Esophagus mucosa (tissue), 1 donor: ENCODE measurements at regions not wholly inside any gene's neighbourhood (a gene's known extent, or its start where the extent isn't known, plus 50 kb on each side); places are given as distances from the start of the nearest gene placed in this dataset.
"Not testable (repeated sequence)": the region's sequence is repeated elsewhere in the genome, so short reads cannot be mapped to it uniquely, and the experiment has no call there.

Experiments
- ATAC-seq: fragments of 200-7000 bp; cut with Tn5 transposase; one replicate; pipeline ENCODE4 v1.9.1; 2020
- donor health status: DM: yes; HTN: yes; CAD: no.

DNA sequence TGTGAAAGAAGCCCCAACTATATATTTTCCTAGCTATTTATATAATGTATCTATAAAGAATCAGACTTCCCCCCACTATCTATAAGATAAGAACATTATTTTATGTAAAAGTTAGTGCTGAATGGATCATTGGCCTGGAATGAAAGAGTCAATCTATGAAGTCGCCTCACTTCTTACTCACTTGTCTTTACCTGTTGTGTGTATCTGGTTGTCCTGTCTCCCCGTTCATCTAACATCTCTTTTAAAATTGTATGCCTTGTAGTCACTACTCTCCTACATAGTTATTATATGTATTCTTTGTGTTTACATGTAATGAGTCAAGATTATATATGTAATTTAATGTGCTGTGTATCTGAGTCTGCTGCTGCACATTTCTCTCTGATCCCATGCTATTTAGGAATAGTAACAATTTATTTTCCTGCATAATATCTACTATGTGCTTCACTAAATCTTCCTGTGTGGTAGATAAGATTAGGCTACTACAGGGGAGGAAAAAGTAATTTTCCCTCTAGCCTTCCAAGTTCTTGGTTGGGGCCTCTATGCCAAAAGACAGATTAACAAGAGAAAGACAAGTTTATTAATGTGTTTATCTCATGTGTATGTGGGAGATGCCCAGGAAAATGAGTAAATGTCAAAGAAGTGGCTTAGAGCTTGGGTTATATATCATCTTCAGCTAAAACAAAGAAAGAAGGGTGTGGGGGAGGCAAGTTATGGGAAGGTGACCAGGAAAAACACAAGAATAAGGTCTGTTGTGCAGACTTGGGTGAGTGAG lies 77.6 kb upstream of the FRMPD4 start:
- ATAC-seq = no peak

DNA sequence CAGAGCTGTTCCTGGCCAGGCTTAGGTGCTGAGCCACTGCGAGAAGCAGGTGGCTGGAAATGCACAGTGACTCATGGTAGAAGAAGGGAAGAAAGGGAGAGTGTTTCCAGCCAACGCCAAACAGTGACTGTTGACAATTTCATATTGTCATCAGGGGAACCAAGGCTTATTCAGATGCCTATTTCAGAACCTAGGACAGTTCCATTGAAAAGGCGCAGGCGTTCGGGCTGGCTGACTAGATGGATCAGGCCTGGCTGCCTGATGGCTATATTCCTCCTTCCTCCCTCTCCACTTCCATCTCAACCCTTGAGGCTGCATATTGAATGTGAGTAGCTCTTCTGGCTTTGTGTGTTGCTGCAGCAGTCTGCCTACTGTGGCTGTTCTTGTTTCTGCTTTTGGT lies 73.0 kb upstream of the FRMPD4 start:
- ATAC-seq = peak; percentile 32

DNA sequence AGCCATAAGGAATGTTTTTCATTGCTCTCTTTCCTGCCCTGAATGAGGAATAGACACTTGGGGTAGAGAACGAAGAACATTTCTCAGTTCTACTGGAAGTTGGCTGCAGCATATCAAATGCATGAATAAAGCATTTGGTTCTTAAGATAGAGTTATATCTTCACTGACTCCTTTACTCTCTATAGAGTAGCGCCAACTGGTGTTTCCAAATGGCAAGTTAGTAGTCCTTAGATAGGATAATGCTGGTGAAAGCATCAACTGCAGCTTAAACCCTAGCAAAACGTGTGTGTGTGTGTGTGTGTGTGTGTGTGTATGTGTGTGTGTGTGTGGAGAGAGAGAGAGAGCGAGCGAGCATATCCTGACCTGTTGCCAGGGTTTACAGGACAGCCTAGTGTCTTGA lies 62.2 kb upstream of the FRMPD4 start:
- ATAC-seq = no peak

DNA sequence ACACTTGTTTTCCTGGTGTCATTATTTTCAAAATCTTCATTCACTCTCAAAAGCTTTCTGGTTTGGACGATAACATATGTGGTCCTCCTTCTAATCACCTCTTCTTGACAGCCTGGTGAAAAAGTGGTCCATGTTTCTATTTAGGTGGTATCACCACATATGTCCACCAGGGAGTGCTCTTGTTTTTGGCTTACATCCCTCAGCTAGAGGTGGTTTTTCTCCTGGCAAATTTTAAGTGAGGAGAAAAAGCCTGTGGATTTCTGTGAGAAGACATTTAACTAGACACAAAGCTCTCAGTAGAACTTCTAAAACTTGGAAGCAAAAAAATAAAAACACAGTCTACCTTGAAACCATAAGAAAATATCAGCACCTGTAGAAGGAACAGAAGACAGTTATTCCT lies 58.0 kb upstream of the FRMPD4 start:
- ATAC-seq = no peak

DNA sequence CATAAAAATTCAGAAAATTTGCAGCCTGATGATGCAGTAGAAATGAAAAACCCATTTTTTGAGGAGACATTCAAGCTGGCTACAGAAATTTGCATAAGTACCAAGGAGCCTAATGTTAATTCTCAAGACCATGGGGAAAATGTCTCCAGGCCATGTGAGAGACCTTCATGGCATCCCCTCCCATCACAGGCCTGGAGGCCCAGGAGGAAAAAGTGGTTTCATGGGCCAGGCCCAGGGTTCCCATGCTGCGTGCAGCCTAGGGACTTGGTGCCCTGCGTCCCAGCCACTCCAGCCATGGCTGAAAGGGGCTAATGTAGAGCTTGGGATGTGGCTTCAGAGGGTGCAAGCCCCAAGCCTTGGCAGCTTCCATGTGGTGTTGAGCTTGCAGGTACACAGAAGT lies 55.3 kb upstream of the FRMPD4 start:
- ATAC-seq = not testable (repeated sequence)
